HG02678 (cell line): ENCODE measurements at regions not wholly inside any gene's neighbourhood (a gene's known extent, or its start where the extent isn't known, plus 50 kb on each side); places are given as distances from the start of the nearest gene placed in this dataset.
"Not testable (repeated sequence)": the region's sequence is repeated elsewhere in the genome, so short reads cannot be mapped to it uniquely, and the experiment has no call there.

Experiments used
- ATAC-seq: cut with Tn5 transposase; IDR thresholded peaks from one replicate; pipeline ENCODE4 v1.9.1; 2021; ENCODE audit warnings: mild to moderate bottlenecking, moderate library complexity; ENCODE audit not compliant: unreplicated experiment

- no peak for ATAC-seq
These were observed 179.6 kb upstream of the EDNRB start for GRCh38 chr13:78098249-78098648.

DNA sequence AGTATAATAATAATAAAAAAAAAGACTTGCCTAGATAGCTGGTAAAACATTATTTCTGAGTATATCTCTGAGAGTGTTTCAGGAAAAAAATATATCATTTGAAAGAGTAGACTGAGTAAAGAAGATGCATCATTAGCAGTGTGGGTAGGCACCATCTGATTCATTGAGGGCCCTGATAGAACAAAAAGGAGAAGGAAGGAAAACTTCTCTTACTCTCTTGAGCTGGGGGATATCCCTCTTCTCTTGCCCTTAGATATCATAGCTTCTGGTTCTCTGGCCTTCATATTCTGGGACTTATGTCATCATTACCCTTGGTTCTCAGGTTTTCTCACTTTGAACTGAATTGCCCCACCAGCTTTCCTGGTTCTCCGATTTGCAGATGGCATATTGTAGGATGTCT is 177.6 kb upstream of the EDNRB start:
- no peak for ATAC-seq

- ATAC-seq, result no peak
These were observed 169.5 kb upstream of the EDNRB start for GRCh38 chr13:78087966-78088678.

DNA sequence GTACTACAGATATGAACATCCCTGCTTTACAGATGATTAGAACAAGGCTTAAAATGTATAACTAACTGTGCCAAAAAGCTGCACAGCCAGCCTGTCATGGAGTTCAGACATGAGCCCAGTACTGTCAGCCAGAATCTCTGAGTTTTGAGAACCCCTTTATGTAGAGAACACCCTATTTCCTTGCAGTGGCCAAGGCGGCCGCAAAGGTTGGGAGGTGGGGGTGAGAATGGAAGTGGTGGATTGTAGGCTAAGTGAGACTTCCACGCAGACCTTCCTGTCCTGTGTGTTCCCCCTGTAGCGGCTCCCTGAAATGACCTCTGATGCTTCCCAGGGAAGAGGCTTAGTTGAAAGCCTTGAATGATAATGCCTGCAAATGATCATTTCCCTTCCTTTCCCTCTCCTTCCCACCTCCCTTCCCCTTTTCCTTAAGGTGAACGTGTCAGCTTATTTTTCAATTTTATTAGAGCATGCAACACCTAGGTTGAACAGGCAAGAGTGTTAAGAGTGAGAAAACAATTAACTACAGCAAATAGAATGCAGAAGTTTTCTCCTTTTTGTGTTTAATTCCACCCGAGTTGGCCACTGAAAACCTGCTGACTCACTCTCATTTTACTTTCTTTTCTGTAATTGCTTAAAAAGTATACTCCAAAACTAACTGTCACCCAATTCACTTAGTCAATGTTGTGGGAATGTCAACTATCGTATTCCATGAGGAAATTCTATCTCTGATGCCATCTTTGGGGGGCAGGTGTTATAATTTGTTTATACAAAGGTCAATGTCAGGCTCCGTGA is 167.0 kb upstream of the EDNRB start:
- ATAC-seq, result no peak

DNA sequence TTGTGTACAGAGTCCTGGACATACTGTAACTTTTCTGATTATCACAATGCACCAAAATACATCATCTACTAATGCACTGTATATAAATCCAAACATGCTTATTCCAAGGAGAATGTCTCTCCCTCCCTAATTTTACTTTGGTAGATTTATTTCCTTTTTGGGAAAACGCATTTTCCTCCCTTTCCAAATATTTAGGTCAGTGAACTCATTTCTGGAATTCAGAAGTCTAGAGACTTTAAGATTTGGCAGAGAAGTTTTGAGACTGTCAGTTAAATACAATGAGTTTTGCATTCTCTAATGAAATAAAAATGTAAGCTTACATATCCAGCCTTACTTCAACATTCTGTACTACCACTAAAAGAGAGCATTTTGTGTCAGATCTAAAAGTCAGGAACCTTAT is 165.8 kb upstream of the EDNRB start:
- ATAC-seq, result no peak

- ATAC-seq, result no peak
These were observed 159.5 kb upstream of the EDNRB start for GRCh38 chr13:78078168-78078567.

DNA sequence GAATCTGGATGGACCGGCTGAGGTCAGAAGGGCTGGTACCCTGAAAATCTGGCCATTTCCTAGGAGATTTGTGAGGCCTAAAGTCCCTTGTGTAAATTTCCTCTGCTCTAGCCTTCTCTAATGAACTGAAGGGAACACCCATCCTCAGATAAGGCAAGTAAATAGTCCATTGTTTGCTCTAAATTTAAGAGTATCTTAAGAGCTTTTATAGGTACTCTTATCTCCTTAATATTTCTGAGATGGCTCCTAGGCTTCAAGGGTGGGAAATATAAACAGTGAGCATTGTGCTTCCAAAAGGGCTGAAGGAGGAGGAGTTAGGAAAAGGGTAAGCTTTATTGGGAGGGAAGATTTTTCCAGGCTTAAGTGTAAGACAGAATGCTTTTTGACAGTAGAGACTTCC is 148.7 kb upstream of the EDNRB start:
- ATAC-seq, result no peak

- no peak for ATAC-seq
These were observed 146.5 kb upstream of the EDNRB start for GRCh38 chr13:78065141-78065540.

DNA sequence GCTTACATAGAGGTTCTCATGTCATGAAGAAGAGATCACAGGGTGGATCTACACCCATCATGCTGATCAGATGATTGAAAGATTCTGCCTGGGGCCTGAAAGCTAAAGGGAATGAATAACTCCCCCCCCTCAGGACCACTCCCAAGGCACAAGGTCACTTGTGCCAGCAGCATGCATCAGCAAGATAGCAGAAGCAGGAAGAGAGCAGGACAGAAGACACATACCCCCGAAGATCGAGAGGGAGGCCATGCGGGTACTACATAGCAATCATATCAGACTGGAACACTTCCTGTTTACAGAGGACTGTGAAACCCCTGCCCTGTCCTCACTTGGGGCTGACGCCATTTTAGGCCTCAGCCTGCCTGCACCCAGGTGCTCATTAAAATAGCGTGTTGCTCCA is 143.2 kb upstream of the EDNRB start:
- ATAC-seq, result no peak

GRCh38 chr13:78060966-78061365 is 142.3 kb upstream of the EDNRB start:
- ATAC-seq, result no peak

- not testable (repeated sequence) for ATAC-seq
These were observed 138.2 kb upstream of the EDNRB start for GRCh38 chr13:78056865-78057264.

GRCh38 chr13:78054157-78054556 is 135.5 kb upstream of the EDNRB start:
- ATAC-seq, result no peak

DNA sequence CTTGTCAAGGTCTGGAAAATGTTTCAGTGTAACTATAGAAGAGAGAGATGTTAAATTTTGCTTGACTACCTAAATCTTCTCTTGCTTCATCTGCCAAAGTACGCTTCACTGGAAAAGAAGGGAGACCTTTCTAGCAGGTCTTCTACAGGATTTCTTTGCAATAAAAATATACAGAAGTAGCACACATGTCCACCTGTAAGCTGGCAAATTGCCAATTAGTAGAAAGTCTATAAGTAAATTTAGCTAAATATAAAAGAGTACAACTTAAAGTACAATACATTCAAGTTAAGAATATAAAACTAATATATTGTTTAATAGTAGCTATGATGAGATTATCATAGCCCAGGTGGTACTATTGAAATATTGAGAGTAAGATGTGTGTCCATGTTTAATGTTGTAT is 128.5 kb upstream of the EDNRB start:
- ATAC-seq, result no peak

DNA sequence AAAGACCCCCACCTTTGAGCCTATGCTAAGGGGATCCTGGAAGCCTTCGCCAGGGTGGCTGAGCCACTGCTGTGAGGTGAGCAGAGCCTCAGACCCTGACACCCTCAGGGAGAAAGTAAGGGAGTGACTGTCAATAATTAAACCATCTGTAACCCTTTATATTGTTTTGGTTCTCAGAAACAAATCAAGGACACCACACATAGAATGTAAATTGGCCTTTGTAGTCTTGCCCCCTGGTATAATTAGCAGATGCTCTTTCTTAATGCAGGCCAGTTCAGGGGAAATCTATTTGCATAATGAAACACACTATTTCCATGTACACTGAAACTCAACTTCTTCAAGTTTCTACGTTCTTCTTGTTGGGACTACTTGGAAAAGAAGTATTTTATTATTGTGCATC is 127.7 kb upstream of the EDNRB start:
- peak; percentile 91 for ATAC-seq

DNA sequence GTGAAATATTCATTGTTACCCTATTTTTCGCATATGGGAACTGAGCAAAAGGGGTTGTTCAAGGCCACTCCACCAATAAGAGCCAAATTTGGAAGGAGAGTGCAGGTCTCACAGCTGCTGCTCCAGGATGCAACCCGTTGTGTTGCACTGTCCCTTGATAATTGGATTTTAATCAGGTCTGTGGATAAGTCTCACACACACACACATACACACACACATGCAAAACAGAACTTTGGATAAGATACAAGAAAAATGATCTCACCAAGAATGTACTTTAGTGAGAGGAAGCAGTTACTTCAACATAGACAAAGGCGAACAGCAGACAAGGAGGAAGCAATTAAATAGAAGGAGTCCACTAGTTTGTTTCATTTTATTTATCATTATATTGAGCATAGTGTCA is 127.3 kb upstream of the EDNRB start:
- peak; percentile 33 for ATAC-seq

GRCh38 chr13:78041366-78041765 is 122.7 kb upstream of the EDNRB start:
- ATAC-seq, result not testable (repeated sequence)

GRCh38 chr13:78040205-78040830 is 121.7 kb upstream of the EDNRB start:
- ATAC-seq, result no peak

DNA sequence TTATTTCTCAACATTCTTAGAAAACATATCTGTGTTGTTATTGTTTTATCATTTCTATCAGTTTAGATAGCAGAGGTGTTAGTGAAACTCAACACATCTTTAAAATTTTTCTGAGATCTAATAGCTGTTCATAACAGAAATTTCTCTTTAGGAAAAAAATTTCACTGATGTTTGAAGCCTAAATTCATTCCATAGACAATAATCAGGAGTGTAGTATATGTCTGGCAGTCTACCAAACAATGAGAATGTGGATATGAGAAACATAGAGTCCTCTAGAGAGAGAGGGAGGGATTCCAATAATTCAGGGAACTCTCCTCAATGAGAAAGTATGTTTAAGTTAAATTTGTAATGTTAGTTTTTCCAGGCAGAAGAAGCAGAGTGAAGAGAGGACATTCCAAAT is 118.2 kb upstream of the EDNRB start:
- ATAC-seq, result no peak

- no peak for ATAC-seq
These were observed 116.9 kb upstream of the EDNRB start for GRCh38 chr13:78035500-78035899.

DNA sequence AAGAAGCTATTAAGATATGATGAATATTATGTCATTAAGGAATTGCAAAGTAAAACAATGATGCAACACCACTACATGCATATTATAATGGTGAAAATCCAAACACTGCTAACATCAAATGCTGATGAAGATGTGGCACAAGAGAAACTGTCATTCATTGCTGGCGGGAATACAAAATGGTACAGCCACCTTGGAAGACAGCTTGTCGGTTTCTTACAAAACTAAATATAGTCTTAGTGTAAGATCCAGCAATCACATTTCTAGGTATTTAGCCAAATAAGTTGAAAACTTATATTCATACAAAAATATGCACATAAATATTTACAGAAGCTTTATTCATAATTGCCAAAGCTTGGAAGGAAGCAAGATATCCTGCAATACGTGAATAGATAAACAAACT is 114.9 kb upstream of the EDNRB start:
- no peak for ATAC-seq

- no peak for ATAC-seq
These were observed 113.5 kb upstream of the EDNRB start for GRCh38 chr13:78032132-78032531.

DNA sequence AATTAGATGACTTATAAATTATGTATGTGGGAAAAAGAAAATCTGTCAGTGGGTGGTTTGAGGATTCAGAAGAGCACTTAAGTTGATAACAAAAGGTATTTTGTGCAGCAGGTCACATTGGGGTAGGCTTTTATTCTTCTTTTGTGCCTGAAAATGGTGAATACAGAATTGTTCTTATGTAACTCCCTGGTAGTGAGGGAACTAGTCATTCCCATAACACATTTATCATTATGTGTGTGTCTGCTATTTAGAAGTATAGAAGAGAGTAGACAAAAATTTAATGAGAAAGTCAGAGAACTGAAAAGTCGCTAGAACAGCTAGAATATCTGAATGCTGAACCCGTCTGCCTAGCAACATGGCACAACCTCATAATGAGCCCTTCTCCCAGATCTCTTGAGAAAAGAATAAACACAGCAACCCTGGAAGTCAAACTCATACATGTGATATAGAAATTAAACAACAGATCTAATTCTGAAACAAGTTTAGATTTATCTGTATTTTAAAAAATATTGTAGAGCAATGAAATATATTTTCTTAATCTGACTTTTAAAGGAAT is 111.8 kb upstream of the EDNRB start:
- ATAC-seq, result no peak
